IMR-90 (cell line): ENCODE measurements at regions not wholly inside any gene's neighbourhood (a gene's known extent, or its start where the extent isn't known, plus 50 kb on each side); places are given as distances from the start of the nearest gene placed in this dataset.

Experiments used
- ATAC-seq: fragments of 200-7000 bp; cut with Tn5 transposase; 2 replicates; pipeline ENCODE4 v1.9.1; 2020; ENCODE audit warnings: low read depth, mild to moderate bottlenecking, moderate library complexity
- BruUV-seq: library from RNA; stranded (reverse); fragments of 400-500 nt; replicated peaks from 2 replicates; lab custom pipeline; 2021; lab: Mats Ljungman, UMichigan
- CTCF ChIA-PET: fragments of 300-600 bp; formaldehyde crosslinking; extraction: SDS; loops from one replicate; lab custom pipeline; 2021; ENCODE audit warnings: antibody characterized with exemption; lab: Yijun Ruan, JAX
- POLR2A ChIA-PET: fragments of 300-600 bp; sonication (Branson Sonifier 250); formaldehyde crosslinking; loops from one replicate; lab custom pipeline; 2022; ENCODE audit warnings: antibody characterized with exemption; ENCODE audit not compliant: unreplicated experiment; lab: Charles Lee
- DNase-seq: peaks from one replicate; pipeline ENCODE4 v3.0.0; 2013
- H2AFZ ChIP-seq: replicated peaks from 2 replicates; pipeline ENCODE3; 2013; ENCODE audit warnings: low read length, mild to moderate bottlenecking; ENCODE audit not compliant: poor library complexity
- H2AK5ac ChIP-seq: 2 replicates; pipeline ENCODE4 v1.6.1; 2013; ENCODE audit warnings: low read depth, low read length, inconsistent platforms
- H2AK9ac ChIP-seq: replicated peaks from 2 replicates; pipeline ENCODE3; 2013; ENCODE audit warnings: mild to moderate bottlenecking, low read depth, low read length, moderate library complexity; ENCODE audit not compliant: poor library complexity
- H2BK120ac ChIP-seq: 2 replicates; pipeline ENCODE4 v1.6.1; 2013; ENCODE audit warnings: low read depth, low read length, inconsistent platforms
- H2BK15ac ChIP-seq: 3 replicates; pipeline ENCODE4 v1.6.1; 2013; ENCODE audit warnings: low read depth, low read length, inconsistent platforms
- H2BK20ac ChIP-seq: 2 replicates; pipeline ENCODE4 v1.6.1; 2013; ENCODE audit warnings: low read depth, mild to moderate bottlenecking, inconsistent platforms, low read length, moderate library complexity
- H2BK5ac ChIP-seq: 2 replicates; pipeline ENCODE4 v1.6.1; 2013; ENCODE audit warnings: mild to moderate bottlenecking, low read depth, low read length, inconsistent platforms; ENCODE audit not compliant: poor library complexity, severe bottlenecking
- H3K14ac ChIP-seq: replicated peaks from 2 replicates; pipeline ENCODE4 v1.6.1; 2013; ENCODE audit warnings: low read depth, low read length, inconsistent platforms
- H3K18ac ChIP-seq: 2 replicates; pipeline ENCODE4 v1.6.1; 2013; ENCODE audit warnings: low read depth, low read length, control low read depth
- H3K23ac ChIP-seq: 2 replicates; pipeline ENCODE4 v1.6.1; 2013; ENCODE audit warnings: low read depth, low read length, inconsistent platforms
- H3K27ac ChIP-seq: 2 replicates; pipeline ENCODE4 v1.5.1; 2013; ENCODE audit warnings: mild to moderate bottlenecking, control low read depth, low read length; ENCODE audit not compliant: insufficient read depth
- H3K27me3 ChIP-seq: 2 replicates; pipeline ENCODE4 v1.6.1; 2013; ENCODE audit warnings: low read length; ENCODE audit not compliant: control insufficient read depth, insufficient read depth
- H3K36me3 ChIP-seq: 2 replicates; pipeline ENCODE4 v1.6.1; 2013; ENCODE audit warnings: low read length, mixed read lengths; ENCODE audit not compliant: control insufficient read depth, insufficient read depth
- H3K4ac ChIP-seq: 2 replicates; pipeline ENCODE4 v1.6.1; 2013; ENCODE audit warnings: low read depth, low read length, inconsistent platforms
- H3K4me1 ChIP-seq: 2 replicates; pipeline ENCODE4 v1.6.1; 2013; ENCODE audit warnings: low read length, mixed read lengths; ENCODE audit not compliant: control insufficient read depth, insufficient read depth
- H3K4me2 ChIP-seq: 2 replicates; pipeline ENCODE4 v1.6.1; 2013; ENCODE audit warnings: low read depth, mild to moderate bottlenecking, control low read depth, low read length, moderate library complexity
- H3K4me3 ChIP-seq: 2 replicates; pipeline ENCODE4 v1.5.1; 2013; ENCODE audit warnings: low read depth, mild to moderate bottlenecking, control low read depth, low read length, moderate library complexity; ENCODE audit not compliant: insufficient read depth
- H3K56ac ChIP-seq: 2 replicates; pipeline ENCODE4 v1.6.1; 2013; ENCODE audit warnings: low read length, inconsistent platforms; ENCODE audit not compliant: insufficient read depth; ENCODE audit errors: extremely low read depth
- H3K79me1 ChIP-seq, 2 experiments: 2 replicates each; pipeline ENCODE4 v1.6.1; 2013; ENCODE audit warnings: low read length in 2 of 2, inconsistent platforms in 1 of 2, low read depth in 1 of 2
- H3K9ac ChIP-seq: 2 replicates; pipeline ENCODE4 v1.6.1; 2013; ENCODE audit warnings: low read depth, low read length, control low read depth
- H3K9me1 ChIP-seq: 2 replicates; pipeline ENCODE4 v1.6.1; 2013; ENCODE audit warnings: low read length, inconsistent platforms; ENCODE audit not compliant: insufficient read depth
- H3K9me3 ChIP-seq: 2 replicates; pipeline ENCODE4 v1.6.1; 2013; ENCODE audit warnings: low read length; ENCODE audit not compliant: control insufficient read depth, insufficient read depth
- H4K20me1 ChIP-seq: 2 replicates; pipeline ENCODE4 v1.6.1; 2013; ENCODE audit warnings: low read length, inconsistent platforms; ENCODE audit not compliant: insufficient read depth
- H4K5ac ChIP-seq: 2 replicates; pipeline ENCODE4 v1.6.1; 2013; ENCODE audit warnings: mild to moderate bottlenecking, low read depth, low read length, control low read depth
- H4K8ac ChIP-seq, 2 experiments: 2 replicates each; pipeline ENCODE4 v1.6.1; 2013; ENCODE audit warnings: low read depth in 2 of 2, low read length in 2 of 2, control low read depth in 1 of 2, inconsistent platforms in 1 of 2
- H4K91ac ChIP-seq: 2 replicates; pipeline ENCODE4 v1.6.1; 2013; ENCODE audit warnings: low read depth, low read length, inconsistent platforms; ENCODE audit not compliant: insufficient read depth
- BHLHE40 ChIP-seq: fragments of 150-350 bp; IDR thresholded peaks from 2 replicates; pipeline ENCODE4 v1.6.1; 2016; ENCODE audit warnings: mild to moderate bottlenecking, low read depth, low read length
- CEBPB ChIP-seq: IDR thresholded peaks from 2 replicates; pipeline ENCODE4 v1.6.1; 2012; ENCODE audit warnings: low read depth, low read length, improper control_type of control experiment
- CHD1 ChIP-seq: IDR thresholded peaks from 2 replicates; pipeline ENCODE4 v1.6.1; 2012; ENCODE audit warnings: low read depth, low read length, improper control_type of control experiment
- CTCF ChIP-seq: conservative IDR thresholded peaks from 2 replicates; pipeline ENCODE4 v1.5.1; 2012; ENCODE audit warnings: mild to moderate bottlenecking, low read depth, low read length, improper control_type of control experiment
- FOS ChIP-seq: fragments of 150-350 bp; IDR thresholded peaks from 2 replicates; pipeline ENCODE4 v1.6.1; 2016; ENCODE audit warnings: low read depth, low read length
- MAFK ChIP-seq: IDR thresholded peaks from 2 replicates; pipeline ENCODE4 v1.6.1; 2012; ENCODE audit warnings: low read depth, low read length, improper control_type of control experiment
- MAZ ChIP-seq: IDR thresholded peaks from 2 replicates; pipeline ENCODE4 v1.6.1; 2012; ENCODE audit warnings: low read depth, mild to moderate bottlenecking, low read length, improper control_type of control experiment, moderate library complexity, borderline replicate concordance
- MXI1 ChIP-seq: IDR thresholded peaks from 2 replicates; pipeline ENCODE4 v1.6.1; 2012; ENCODE audit warnings: low read depth, mild to moderate bottlenecking, low read length, moderate library complexity, borderline replicate concordance
- NFE2L2 ChIP-seq: fragments of 150-350 bp; IDR thresholded peaks from 2 replicates; pipeline ENCODE4 v1.6.1; 2016; ENCODE audit warnings: low read depth, mild to moderate bottlenecking, low read length
- POLR2A ChIP-seq: IDR thresholded peaks from 2 replicates; pipeline ENCODE4 v1.6.1; 2012; ENCODE audit warnings: mild to moderate bottlenecking, low read depth, low read length
- RAD21 ChIP-seq: IDR thresholded peaks from 2 replicates; pipeline ENCODE4 v1.6.1; 2012; ENCODE audit warnings: low read length, improper control_type of control experiment
- RCOR1 ChIP-seq: IDR thresholded peaks from 2 replicates; pipeline ENCODE4 v1.6.1; 2012; ENCODE audit warnings: mild to moderate bottlenecking, low read length, improper control_type of control experiment; ENCODE audit not compliant: insufficient replicate concordance
- RFX5 ChIP-seq: IDR thresholded peaks from 2 replicates; pipeline ENCODE4 v1.8.0; 2012; ENCODE audit warnings: low read depth, mild to moderate bottlenecking, low read length, moderate library complexity
- SMC3 ChIP-seq: fragments of 150-350 bp; IDR thresholded peaks from 2 replicates; pipeline ENCODE4 v1.6.1; 2016; ENCODE audit warnings: low read depth, mild to moderate bottlenecking, antibody characterized with exemption, low read length, moderate library complexity
- WGBS, 2 experiments: methylation state at CpG; one replicate each; pipeline versions ENCODE4 v1.1.5 to v1.1.7; 2013; ENCODE audit warnings: missing lambda C conversion rate in 2 of 2; ENCODE audit not compliant: insufficient read length in 1 of 2; ENCODE audit errors: extremely low coverage in 2 of 2; 5-methylcytosine and 5-hydroxymethylcytosine counted together
- dilution Hi-C: fragments of 300-500 bp; cut with HindIII; formaldehyde crosslinking; loops from one replicate; pipeline ENCODE4 v1.14.3; 2018; ENCODE audit warnings: low sequenced_read_pairs; ENCODE audit not compliant: unreplicated experiment
- in situ Hi-C: fragments of 300-500 bp; cut with MboI; formaldehyde crosslinking; loops from 3 replicates; pipeline ENCODE4 v1.14.3; 2019; ENCODE audit warnings: low sequenced_read_pairs, inconsistent platforms, mixed read lengths
- intact Hi-C: fragments of 100-400 bp; cut with micrococcal nuclease; formaldehyde crosslinking; loops from 2 replicates; pipeline ENCODE4 v1.10.0; 2022
- TF ChIP-seq, protein P1 (sequence below): fragments of 150-350 bp; IDR thresholded peaks from 2 replicates; pipeline ENCODE4 v1.6.1; 2017; ENCODE audit warnings: mild to moderate bottlenecking, antibody characterized with exemption, low read length, low read depth

- Histone ChIP-seq H4K8ac (no peak overlapping the region), H3K14ac (no peak overlapping the region), H2BK120ac (no peak overlapping the region), H3K56ac (no peak overlapping the region), H3K4me3 (no peak overlapping the region), H4K5ac (no peak overlapping the region), H3K23ac (no peak overlapping the region), H2AK9ac (no peak overlapping the region), H3K9me3 (peaks cover 2% of the 10 kb centered on the region; the same call in 1 of the 2 replicates), H2BK20ac (no peak overlapping the region), H2AK5ac (no peak overlapping the region), H3K36me3 (no peaks in the 10 kb centered on the region), H3K9ac (no peak overlapping the region), H4K91ac (no peak overlapping the region), H3K4me2 (no peak overlapping the region), H3K9me1 (no peaks in the 10 kb centered on the region), H4K20me1 (no peaks in the 10 kb centered on the region), H3K4ac (no peak overlapping the region), H2BK5ac (no peak overlapping the region), H2AFZ (no peak overlapping the region), H2BK15ac (no peak overlapping the region), H3K27ac (no peak overlapping the region), H3K27me3 (no peaks in the 10 kb centered on the region), H3K79me1 (no peaks in the 10 kb centered on the region), H3K18ac (no peak overlapping the region), H3K4me1 (no peaks in the 10 kb centered on the region)
- TF ChIP-seq MAZ, result no peak
- no peak for TF ChIP-seq RCOR1
- TF ChIP-seq CTCF, result no peak
- no peak for TF ChIP-seq CHD1
- no peak for TF ChIP-seq FOS
- no peak for TF ChIP-seq SMC3
- no peak for TF ChIP-seq BHLHE40
- no peak for TF ChIP-seq POLR2A
- TF ChIP-seq CEBPB, result no peak
- TF ChIP-seq, protein P1, sequence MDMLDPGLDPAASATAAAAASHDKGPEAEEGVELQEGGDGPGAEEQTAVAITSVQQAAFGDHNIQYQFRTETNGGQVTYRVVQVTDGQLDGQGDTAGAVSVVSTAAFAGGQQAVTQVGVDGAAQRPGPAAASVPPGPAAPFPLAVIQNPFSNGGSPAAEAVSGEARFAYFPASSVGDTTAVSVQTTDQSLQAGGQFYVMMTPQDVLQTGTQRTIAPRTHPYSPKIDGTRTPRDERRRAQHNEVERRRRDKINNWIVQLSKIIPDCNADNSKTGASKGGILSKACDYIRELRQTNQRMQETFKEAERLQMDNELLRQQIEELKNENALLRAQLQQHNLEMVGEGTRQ, result no peak
- no peak for TF ChIP-seq MAFK
- TF ChIP-seq MXI1, result no peak
- TF ChIP-seq RAD21, result no peak
- TF ChIP-seq RFX5, result no peak
- no peak for TF ChIP-seq NFE2L2
- BruUV-seq, result no TSS peak
- intact Hi-C loops (no loop called here), in situ Hi-C loops (no loop called here), dilution Hi-C loops (no loop called here)
- DNase-seq (no peak), ATAC-seq (no peak)
- ChIA-PET CTCF (no interaction called here), POLR2A (no interaction called here)
- WGBS, 2 experiments, result no CpG with 5 or more reads among the region's 3 CpGs
Measured at GRCh38 chr16:77117707-77118106, 73.3 kb upstream of the MON1B start.
